HepG2 (cell line): ENCODE measurements at regions not wholly inside any gene's neighbourhood (a gene's known extent, or its start where the extent isn't known, plus 50 kb on each side); places are given as distances from the start of the nearest gene placed in this dataset.

Experiments
- EP300 ChIP-seq, 3 experiments: sonication (generic) in 1 of 3; formaldehyde crosslinking in 1 of 3; IDR thresholded peaks; 2 replicates each; pipeline versions ENCODE4 v1.5.1 to v1.6.1; 2011 to 2020; ENCODE audit warnings: low read depth in 2 of 3, low read length in 2 of 3, borderline replicate concordance in 1 of 3, improper control_type of control experiment in 1 of 3, mild to moderate bottlenecking in 1 of 3, missing genetic modification reagents in 1 of 3, moderate library complexity in 1 of 3
- GABPA ChIP-seq, 2 experiments: IDR thresholded peaks; 2 replicates each; pipeline ENCODE4 v1.6.1; 2011 to 2016; ENCODE audit warnings: low read depth in 2 of 2, low read length in 1 of 2, missing biosample characterization in 1 of 2, missing genetic modification characterization in 1 of 2
- NFE2 ChIP-seq: sonication (generic); formaldehyde crosslinking; IDR thresholded peaks from 2 replicates; pipeline ENCODE4 v1.4.0; 2020; ENCODE audit warnings: missing genetic modification reagents
- NR3C1 ChIP-seq: sonication (generic); formaldehyde crosslinking; IDR thresholded peaks from 2 replicates; pipeline ENCODE4 v1.4.0; 2020; ENCODE audit warnings: missing genetic modification reagents
- RERE ChIP-seq: IDR thresholded peaks from 2 replicates; pipeline ENCODE4 v1.6.1; 2016; ENCODE audit warnings: low read depth, missing genetic modification reagents, missing compliant biosample characterization
- SIN3B ChIP-seq: fragments of 150-350 bp; IDR thresholded peaks from 2 replicates; pipeline ENCODE4 v1.6.1; 2014; ENCODE audit warnings: low read length
- TEF ChIP-seq: sonication (generic); formaldehyde crosslinking; IDR thresholded peaks from 2 replicates; pipeline ENCODE4 v1.5.0; 2020; ENCODE audit warnings: missing genetic modification reagents
- ZNF580 ChIP-seq: IDR thresholded peaks from 2 replicates; pipeline ENCODE4 v1.6.1; 2016; ENCODE audit warnings: low read depth, borderline replicate concordance
- ZNF792 ChIP-seq: IDR thresholded peaks from 2 replicates; pipeline ENCODE4 v1.6.1; 2016

- TF ChIP-seq RERE (no peak), NFE2 (CRISPR knock-in tag) (no peak), ZNF792 (CRISPR knock-in tag) (no peak), SIN3B (no peak), ZNF580 (CRISPR knock-in tag) (no peak), GABPA (IDR thresholded peaks at IDR 0.05; ENCODE audit: low read depth, low read length) (no peak), GABPA (CRISPR knock-in tag; IDR thresholded peaks at IDR 0.05; ENCODE audit: low read depth) (no peak), EP300 (IDR thresholded peaks at IDR 0.05; ENCODE audit: low read depth in 2 of 2, low read length in 2 of 2) (no peak), EP300 (CRISPR knock-in tag; IDR thresholded peaks at IDR 0.05; ENCODE audit: borderline replicate concordance) (no peak), NR3C1 (no peak), TEF (CRISPR knock-in tag) (no peak)
Measured at GRCh38 chr16:22668318-22668717, 145.6 kb upstream of the HS3ST2 start.
